RKO (cell line): ENCODE measurements at regions not wholly inside any gene's neighbourhood (a gene's known extent, or its start where the extent isn't known, plus 50 kb on each side); places are given as distances from the start of the nearest gene placed in this dataset.
A peak's percentile ranks its signal among the peaks of the same experiment; 100 is the strongest.
"Not testable (repeated sequence)": the region's sequence is repeated elsewhere in the genome, so short reads cannot be mapped to it uniquely, and the experiment has no call there.

Experiments used
- DNase-seq: peaks from one replicate; pipeline ENCODE4 v3.0.0-alpha.2; 2016; ENCODE audit warnings: low spot score

- not testable (repeated sequence) for DNase-seq
These were observed 1764.4 kb upstream of the SEL1L start for GRCh38 chr14:83298016-83298415.

GRCh38 chr14:83300476-83301064 is 1766.9 kb upstream of the SEL1L start:
- DNase-seq, result peak; percentile 46

- DNase-seq, result no peak
These were observed 1768.1 kb upstream of the SEL1L start for GRCh38 chr14:83301791-83302190.

GRCh38 chr14:83309211-83309610 is 1775.6 kb upstream of the SEL1L start:
- DNase-seq, result no peak

- no peak for DNase-seq
These were observed 1776.2 kb upstream of the SEL1L start for GRCh38 chr14:83309833-83310232.

- DNase-seq, result no peak
These were observed 1778.9 kb upstream of the SEL1L start for GRCh38 chr14:83312511-83312910.

GRCh38 chr14:83314764-83315163 is 1781.1 kb upstream of the SEL1L start:
- DNase-seq, result no peak

GRCh38 chr14:83316356-83316755 is 1782.7 kb upstream of the SEL1L start:
- DNase-seq, result no peak

GRCh38 chr14:83320837-83321236 is 1787.2 kb upstream of the SEL1L start:
- no peak for DNase-seq

GRCh38 chr14:83331513-83331912 is 1797.9 kb upstream of the SEL1L start:
- no peak for DNase-seq

- DNase-seq, result no peak
These were observed 1808.9 kb upstream of the SEL1L start for GRCh38 chr14:83342590-83342989.

GRCh38 chr14:83347874-83348273 is 1814.2 kb upstream of the SEL1L start:
- DNase-seq, result no peak

- DNase-seq, result no peak
These were observed 1822.0 kb upstream of the SEL1L start for GRCh38 chr14:83355609-83356008.

GRCh38 chr14:83356080-83356479 is 1822.4 kb upstream of the SEL1L start:
- no peak for DNase-seq

GRCh38 chr14:83372271-83372670 is 1838.6 kb upstream of the SEL1L start:
- no peak for DNase-seq

GRCh38 chr14:83379436-83379835 is 1845.8 kb upstream of the SEL1L start:
- DNase-seq, result no peak

- no peak for DNase-seq
These were observed 1850.6 kb upstream of the SEL1L start for GRCh38 chr14:83384253-83384652.

- DNase-seq, result no peak
These were observed 1861.7 kb upstream of the SEL1L start for GRCh38 chr14:83395321-83395720.

- DNase-seq, result no peak
These were observed 1882.8 kb upstream of the SEL1L start for GRCh38 chr14:83416476-83416875.

GRCh38 chr14:83419420-83419819 is 1885.8 kb upstream of the SEL1L start:
- no peak for DNase-seq

- DNase-seq, result no peak
These were observed 1888.1 kb upstream of the SEL1L start for GRCh38 chr14:83421711-83422110.

GRCh38 chr14:83425138-83425537 is 1891.5 kb upstream of the SEL1L start:
- no peak for DNase-seq

GRCh38 chr14:83425706-83426105 is 1892.1 kb upstream of the SEL1L start:
- no peak for DNase-seq

- no peak for DNase-seq
These were observed 1900.0 kb upstream of the SEL1L start for GRCh38 chr14:83433618-83434017.

- DNase-seq, result no peak
These were observed 1908.1 kb upstream of the SEL1L start for GRCh38 chr14:83441801-83442200.
